ENCODE measurements at regions not wholly inside any gene's neighbourhood (a gene's known extent, or its start where the extent isn't known, plus 50 kb on each side); places are given as distances from the start of the nearest gene placed in this dataset.

- DNase-seq (ENCODE audit: low read depth), result no peak
Observed at GRCh38 chr22:48476577-48476976, 1351.1 kb downstream of the BRD1 start.

GRCh38 chr22:48475661-48476345 is 1351.9 kb downstream of the BRD1 start:
- DNase-seq (ENCODE audit: low read depth), result no peak

GRCh38 chr22:48474881-48475280 is 1352.8 kb downstream of the BRD1 start:
- no peak for DNase-seq (ENCODE audit: low read depth)

DNA sequence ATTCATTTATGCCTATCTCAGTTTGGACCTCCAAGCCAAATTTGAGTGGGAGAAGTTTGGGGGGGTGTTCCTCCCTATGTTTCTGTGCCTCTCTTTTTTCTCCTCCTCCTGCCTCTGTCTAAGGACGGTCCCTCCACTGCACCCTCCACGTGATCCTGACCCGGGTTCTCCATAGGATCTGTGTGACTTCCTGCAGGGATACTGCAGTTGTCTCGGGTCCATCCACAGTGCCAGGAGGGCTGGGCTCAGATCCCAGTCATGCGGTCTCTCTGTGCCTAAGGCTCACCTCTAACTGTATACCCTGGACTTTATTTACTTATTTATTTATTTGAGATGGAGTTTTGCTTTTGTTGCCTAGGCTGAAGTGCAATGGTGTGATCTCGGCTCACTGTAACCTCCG is 1354.5 kb downstream of the BRD1 start:
- DNase-seq (ENCODE audit: low read depth), result no peak

DNA sequence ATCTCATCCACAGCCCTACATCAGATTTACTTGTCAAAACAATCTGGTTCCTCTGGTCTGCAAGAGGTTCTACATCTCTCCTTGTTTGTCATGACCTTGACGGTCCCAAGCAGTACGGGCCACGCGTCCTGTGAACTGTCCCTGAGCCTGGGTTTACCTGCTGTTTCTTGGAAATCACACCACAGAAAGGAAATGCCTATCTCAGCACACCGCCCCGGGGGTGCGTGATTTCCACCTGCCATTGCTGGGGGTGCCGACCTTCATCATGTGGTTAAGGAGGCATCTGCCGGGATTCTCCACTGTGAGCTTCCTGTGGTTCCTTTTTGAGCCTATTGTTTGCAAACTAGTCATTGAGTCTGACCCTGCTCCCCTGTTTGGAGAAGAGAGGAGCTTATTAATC is 1363.4 kb downstream of the BRD1 start:
- DNase-seq (ENCODE audit: low read depth), result no peak

- DNase-seq (ENCODE audit: low read depth), result no peak
Observed at GRCh38 chr22:48459859-48460823, 1367.5 kb downstream of the BRD1 start.

DNA sequence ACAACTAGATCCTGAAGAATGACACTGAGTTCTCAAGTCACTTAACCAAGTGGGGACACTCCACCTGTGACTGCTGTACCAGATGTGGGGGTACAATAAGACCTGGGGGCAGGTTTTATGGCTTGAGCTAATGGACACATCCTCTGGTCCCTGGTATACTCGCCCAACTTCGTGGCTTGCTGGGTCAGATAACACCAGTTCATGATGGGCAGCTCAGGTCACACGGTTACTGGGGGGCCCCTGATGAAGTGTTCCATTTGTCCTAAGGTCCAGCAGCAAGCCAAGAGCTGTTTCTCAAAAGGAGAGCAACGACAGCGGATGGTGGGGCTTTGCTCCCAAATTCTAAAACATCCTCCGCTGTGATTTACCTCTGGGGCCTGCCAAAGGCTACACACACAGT is 1368.4 kb downstream of the BRD1 start:
- DNase-seq (ENCODE audit: low read depth), result no peak

DNA sequence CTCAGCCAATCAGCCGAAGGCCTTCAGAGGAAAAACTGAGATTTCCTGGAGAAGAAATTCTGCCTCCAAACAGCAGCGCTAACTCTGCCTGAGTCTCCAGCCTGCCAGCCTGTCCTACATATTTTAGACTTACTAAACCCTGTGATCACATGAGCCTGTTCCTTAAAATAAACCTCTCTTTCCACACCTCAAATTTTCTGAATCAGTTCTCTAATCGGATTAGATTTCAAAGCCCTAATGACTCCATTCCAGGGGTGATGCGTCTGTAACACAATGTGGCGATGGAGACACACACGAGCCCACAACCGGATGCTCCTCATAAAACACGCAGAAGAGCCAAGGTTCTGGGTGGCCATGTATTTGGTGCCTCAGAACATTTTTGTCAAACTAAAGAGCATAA is 1371.2 kb downstream of the BRD1 start:
- DNase-seq (ENCODE audit: low read depth), result no peak

DNA sequence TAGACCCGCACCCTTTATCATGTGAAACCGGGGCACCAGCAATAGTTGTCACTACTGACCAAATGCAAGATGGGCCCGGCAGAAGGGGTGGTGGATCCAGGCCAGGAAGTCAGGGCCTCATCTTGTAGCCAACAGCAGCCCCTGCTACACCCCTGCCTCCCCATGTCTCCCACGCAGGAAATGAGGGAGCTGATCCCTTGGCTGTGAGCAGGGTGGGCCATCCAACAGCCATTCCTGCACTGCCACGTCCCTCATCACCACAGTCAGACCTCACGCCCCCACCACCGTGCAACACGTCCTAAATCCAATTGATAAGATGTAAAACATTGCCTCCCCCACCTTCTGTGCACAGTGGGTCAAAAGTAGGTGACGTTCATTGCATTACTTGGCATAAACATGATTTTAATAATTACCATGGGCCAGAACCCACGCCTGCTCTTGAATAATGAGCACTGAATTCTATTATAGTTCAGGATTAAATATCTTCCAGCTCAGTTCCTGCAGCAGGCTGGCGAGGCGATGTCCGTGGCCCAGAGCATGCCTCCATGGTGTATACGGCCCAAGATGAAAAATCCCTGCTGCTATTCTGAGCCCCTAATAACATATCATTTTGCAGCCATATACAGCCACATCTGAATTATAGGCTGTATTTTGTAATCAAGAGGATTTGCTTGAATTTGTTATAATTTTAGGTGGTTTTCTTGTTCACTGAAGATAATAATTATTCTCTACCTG is 1373.8 kb downstream of the BRD1 start:
- no peak for DNase-seq (ENCODE audit: low read depth)

DNA sequence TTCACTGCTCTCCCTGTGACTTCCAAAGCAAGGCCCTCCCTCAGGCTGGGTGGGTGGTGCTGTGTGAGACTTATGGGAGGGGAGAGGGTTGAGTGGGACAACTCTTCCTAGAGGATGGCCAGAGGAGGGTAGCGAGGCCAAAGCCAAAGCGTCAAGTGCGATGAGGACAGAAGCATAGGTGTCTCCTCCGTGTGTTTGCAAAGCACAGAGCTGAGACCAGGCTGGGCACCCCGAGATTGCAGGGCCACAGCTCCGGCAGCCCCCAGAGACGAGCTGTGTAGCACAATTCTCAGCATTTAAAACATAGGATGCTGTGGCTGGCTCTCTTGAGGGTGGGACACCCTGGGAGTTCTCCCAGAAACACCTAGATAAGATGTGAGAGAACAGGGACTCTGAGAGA is 1374.5 kb downstream of the BRD1 start:
- DNase-seq (ENCODE audit: low read depth), result no peak

DNA sequence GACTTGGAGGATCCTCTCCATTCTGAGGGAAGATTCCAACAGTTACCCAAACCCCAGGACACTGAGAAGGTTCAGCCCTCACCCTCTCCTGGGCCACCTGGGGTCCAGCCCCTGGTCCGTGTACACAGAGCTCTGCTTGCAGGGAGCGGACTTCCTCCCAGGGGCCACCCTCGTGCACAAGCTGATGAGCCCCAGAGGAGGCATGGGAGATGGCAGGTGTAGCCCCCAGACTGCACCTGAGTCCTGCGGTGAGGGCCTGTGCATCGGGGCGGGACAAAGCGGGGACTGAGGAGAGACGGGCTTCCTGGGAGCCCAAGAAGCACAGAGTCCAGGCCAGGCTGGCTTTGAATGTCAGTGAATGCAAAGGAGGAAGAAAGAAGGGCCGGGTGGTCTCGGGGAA is 1374.9 kb downstream of the BRD1 start:
- DNase-seq (ENCODE audit: low read depth), result no peak

DNA sequence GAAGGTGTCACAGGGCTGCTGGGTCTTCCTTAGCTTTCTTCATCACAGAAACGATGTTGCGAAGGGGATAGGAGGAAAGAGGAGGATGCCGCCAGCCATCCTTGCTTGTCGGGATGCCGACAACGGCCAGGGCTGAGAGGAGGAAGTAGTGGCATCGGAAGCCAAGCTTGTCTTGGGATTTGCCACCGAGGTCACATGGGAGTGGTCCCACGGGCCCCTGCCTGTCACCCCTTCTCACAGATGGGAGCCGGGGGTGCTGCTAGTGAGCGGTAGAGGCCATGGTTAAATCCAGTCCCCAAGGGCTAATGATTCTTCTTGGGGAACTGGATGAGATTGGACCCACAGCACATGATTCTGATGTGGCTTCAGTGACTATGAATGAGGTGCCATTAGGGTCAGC is 1375.8 kb downstream of the BRD1 start:
- no peak for DNase-seq (ENCODE audit: low read depth)

GRCh38 chr22:48450188-48450825 is 1377.4 kb downstream of the BRD1 start:
- no peak for DNase-seq (ENCODE audit: low read depth)

GRCh38 chr22:48449466-48450187 is 1378.0 kb downstream of the BRD1 start:
- no peak for DNase-seq (ENCODE audit: low read depth)

DNA sequence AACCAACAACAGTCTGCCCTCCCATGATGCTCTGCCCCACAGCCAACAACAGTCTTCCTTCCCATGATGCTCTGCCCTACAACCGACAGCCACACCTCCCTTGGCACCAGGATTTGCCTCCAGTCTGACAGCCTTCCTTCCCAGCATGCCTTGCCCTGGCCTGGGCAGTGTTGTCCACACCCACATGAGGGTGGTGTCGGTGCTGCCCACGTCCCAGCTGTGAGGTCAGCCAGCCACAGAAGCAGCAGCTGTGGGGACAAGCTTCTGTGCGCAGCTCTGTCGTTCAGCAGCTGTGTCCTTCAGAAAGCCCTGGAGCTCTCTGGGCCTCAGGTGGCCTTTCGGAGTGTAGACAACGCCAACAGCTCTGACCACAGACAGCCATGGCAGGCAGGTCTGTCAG is 1378.9 kb downstream of the BRD1 start:
- no peak for DNase-seq (ENCODE audit: low read depth)

- no peak for DNase-seq (ENCODE audit: low read depth)
Observed at GRCh38 chr22:48445113-48445827, 1382.4 kb downstream of the BRD1 start.

DNA sequence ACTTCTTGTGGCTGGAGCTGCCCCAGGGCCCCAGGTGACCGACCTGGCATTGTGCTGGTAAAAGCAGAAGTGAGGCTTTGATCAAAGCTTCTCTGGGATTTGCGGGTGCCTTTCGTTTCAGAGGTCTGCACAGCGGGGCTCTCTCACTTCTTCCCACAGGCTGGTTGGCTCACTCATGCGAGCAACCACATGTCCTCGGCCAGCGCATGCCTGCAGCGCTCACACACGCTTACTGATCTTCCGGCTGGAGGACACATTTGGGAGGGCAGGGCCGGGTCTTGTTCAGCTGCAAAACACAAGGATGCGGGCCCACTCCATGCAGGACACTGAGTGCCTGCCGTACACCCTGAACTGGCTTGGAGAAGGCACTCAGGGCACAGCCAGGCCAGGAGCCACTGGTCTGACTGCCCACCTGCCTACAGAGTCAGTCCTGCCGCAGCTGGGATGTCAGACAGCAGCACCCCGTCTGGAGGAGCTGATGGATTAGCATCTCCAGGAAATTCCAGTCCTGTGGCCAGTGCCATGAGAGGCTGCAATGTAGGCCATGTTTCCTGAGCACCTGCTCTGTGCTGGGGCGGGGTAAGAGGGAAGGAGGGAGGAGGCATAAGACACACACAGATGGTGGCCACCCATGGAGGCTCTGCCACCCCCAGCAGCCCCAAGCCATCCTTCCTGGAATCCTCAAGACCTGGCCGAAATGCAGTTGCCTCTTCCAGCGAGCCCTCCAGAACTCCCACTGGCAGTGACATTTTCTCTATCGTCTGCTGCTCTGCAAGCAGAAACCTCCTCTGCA is 1383.2 kb downstream of the BRD1 start:
- no peak for DNase-seq (ENCODE audit: low read depth)

DNA sequence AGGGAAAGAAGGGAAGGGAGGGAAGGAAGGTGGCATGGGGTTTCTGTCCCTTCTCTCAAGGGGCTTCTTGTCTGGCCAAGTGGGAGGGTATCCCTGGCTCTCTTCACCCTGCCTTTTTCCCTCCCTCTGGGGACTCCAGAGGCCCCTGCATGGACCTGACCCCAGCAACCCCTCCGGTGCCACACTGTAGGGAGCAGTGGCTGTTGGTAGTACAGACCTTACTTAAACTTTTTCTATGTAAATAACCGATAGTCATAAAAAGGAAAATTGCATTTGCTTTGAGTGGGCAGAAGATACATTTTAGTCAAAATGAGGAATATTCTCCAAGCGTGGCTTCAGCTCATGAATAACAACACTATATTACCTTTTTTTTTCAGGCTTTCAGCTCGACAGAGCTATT is 1384.0 kb downstream of the BRD1 start:
- DNase-seq (ENCODE audit: low read depth), result no peak

- DNase-seq (ENCODE audit: low read depth), result no peak
Observed at GRCh38 chr22:48442663-48443062, 1385.0 kb downstream of the BRD1 start.

GRCh38 chr22:48441553-48441850 is 1386.2 kb downstream of the BRD1 start:
- DNase-seq (ENCODE audit: low read depth), result no peak

Data from non-pigmented ciliary epithelial cell (primary cell).